GM12878 (cell line): ENCODE measurements at regions not wholly inside any gene's neighbourhood (a gene's known extent, or its start where the extent isn't known, plus 50 kb on each side); places are given as distances from the start of the nearest gene placed in this dataset.

ENCODE experiments used
- EZH2 ChIP-seq: IDR thresholded peaks from 2 replicates; pipeline ENCODE4 v1.6.1; 2012; ENCODE audit warnings: low read depth, mild to moderate bottlenecking, control low read depth, inconsistent platforms, low read length, borderline replicate concordance; ENCODE audit not compliant: control insufficient read depth
- TF ChIP-seq, protein P1 (sequence below): fragments of 450-650 bp; IDR thresholded peaks from 2 replicates; pipeline ENCODE4 v1.6.1; 2017; ENCODE audit warnings: mild to moderate bottlenecking, moderate library complexity
- TF ChIP-seq, protein P2 (sequence below), 3 experiments: IDR thresholded peaks in 2 of 3; conservative IDR thresholded peaks in 1 of 3; 2 replicates each; pipeline ENCODE4 v1.5.1; 2011; ENCODE audit warnings: low read depth in 3 of 3, low read length in 3 of 3, mild to moderate bottlenecking in 3 of 3, control low read depth in 2 of 3, moderate library complexity in 2 of 3, inconsistent platforms in 1 of 3, mixed read lengths in 1 of 3; ENCODE audit not compliant: control insufficient read depth in 2 of 3, insufficient read depth in 1 of 3; ENCODE audit errors: extremely low read depth in 1 of 3

DNA sequence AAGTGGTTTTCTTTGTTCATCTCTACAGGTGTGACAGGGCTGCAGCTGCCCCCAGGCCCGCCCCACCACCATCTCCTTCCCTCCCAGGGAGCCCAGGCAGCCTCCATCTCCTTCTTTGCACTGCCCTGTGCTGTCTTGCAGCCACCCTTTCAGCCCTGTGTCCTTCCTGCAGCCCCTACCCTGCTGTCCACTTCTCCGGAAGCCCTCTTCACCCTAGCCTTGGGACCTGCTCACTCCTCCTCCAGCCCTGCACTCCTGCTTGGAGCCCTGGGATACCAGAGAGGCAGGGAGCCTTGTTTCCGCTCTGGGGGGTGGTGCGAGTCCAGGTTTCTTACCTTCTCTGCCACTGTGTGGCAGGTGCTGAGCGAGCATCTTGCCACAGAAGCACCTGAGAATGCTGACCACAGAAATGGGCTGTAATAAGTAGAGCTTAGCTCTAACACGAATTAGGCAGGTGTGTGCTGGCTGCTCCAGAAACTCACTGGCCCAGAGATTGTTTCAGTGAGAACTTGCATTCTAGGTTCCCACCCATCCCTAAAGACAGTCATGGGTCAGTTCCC lies 51.3 kb upstream of the GADD45G start:
- TF ChIP-seq, protein P1, sequence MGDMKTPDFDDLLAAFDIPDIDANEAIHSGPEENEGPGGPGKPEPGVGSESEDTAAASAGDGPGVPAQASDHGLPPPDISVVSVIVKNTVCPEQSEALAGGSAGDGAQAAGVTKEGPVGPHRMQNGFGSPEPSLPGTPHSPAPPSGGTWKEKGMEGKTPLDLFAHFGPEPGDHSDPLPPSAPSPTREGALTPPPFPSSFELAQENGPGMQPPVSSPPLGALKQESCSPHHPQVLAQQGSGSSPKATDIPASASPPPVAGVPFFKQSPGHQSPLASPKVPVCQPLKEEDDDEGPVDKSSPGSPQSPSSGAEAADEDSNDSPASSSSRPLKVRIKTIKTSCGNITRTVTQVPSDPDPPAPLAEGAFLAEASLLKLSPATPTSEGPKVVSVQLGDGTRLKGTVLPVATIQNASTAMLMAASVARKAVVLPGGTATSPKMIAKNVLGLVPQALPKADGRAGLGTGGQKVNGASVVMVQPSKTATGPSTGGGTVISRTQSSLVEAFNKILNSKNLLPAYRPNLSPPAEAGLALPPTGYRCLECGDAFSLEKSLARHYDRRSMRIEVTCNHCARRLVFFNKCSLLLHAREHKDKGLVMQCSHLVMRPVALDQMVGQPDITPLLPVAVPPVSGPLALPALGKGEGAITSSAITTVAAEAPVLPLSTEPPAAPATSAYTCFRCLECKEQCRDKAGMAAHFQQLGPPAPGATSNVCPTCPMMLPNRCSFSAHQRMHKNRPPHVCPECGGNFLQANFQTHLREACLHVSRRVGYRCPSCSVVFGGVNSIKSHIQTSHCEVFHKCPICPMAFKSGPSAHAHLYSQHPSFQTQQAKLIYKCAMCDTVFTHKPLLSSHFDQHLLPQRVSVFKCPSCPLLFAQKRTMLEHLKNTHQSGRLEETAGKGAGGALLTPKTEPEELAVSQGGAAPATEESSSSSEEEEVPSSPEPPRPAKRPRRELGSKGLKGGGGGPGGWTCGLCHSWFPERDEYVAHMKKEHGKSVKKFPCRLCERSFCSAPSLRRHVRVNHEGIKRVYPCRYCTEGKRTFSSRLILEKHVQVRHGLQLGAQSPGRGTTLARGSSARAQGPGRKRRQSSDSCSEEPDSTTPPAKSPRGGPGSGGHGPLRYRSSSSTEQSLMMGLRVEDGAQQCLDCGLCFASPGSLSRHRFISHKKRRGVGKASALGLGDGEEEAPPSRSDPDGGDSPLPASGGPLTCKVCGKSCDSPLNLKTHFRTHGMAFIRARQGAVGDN = no peak
- TF ChIP-seq EZH2 = no peak
- TF ChIP-seq, protein P2, sequence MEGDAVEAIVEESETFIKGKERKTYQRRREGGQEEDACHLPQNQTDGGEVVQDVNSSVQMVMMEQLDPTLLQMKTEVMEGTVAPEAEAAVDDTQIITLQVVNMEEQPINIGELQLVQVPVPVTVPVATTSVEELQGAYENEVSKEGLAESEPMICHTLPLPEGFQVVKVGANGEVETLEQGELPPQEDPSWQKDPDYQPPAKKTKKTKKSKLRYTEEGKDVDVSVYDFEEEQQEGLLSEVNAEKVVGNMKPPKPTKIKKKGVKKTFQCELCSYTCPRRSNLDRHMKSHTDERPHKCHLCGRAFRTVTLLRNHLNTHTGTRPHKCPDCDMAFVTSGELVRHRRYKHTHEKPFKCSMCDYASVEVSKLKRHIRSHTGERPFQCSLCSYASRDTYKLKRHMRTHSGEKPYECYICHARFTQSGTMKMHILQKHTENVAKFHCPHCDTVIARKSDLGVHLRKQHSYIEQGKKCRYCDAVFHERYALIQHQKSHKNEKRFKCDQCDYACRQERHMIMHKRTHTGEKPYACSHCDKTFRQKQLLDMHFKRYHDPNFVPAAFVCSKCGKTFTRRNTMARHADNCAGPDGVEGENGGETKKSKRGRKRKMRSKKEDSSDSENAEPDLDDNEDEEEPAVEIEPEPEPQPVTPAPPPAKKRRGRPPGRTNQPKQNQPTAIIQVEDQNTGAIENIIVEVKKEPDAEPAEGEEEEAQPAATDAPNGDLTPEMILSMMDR (IDR thresholded peaks at IDR 0.05 in 2 of 3, conservative IDR thresholded peaks at IDR 0.05 in 1 of 3; ENCODE audit: control insufficient read depth in 2 of 3, extremely low read depth in 1 of 3, insufficient read depth in 1 of 3, low read depth in 3 of 3, low read length in 3 of 3) = no peak
